WTC11 (cell line): ENCODE measurements at regions not wholly inside any gene's neighbourhood (a gene's known extent, or its start where the extent isn't known, plus 50 kb on each side); places are given as distances from the start of the nearest gene placed in this dataset.

Experiments
- ATAC-seq: fragments of 200-7000 bp; cut with Tn5 transposase; 2 replicates; pipeline ENCODE4 v1.10.0; 2021; ENCODE audit warnings: mild to moderate bottlenecking, moderate library complexity
- CTCF ChIA-PET: fragments of 300-600 bp; sonication (Branson Sonifier 250); formaldehyde crosslinking; loops from one replicate; lab custom pipeline; 2021; ENCODE audit warnings: antibody characterized with exemption; lab: Charles Lee
- POLR2A ChIA-PET: fragments of 350-600 bp; sonication (Branson Sonifier 250); formaldehyde crosslinking; loops from one replicate; lab custom pipeline; 2021; ENCODE audit warnings: antibody characterized with exemption; lab: Charles Lee
- DNase-seq: peaks from one replicate; pipeline ENCODE4 v3.0.0; 2021; ENCODE audit warnings: low spot score
- H3K27ac Mint-ChIP-seq: 2 replicates; pipeline ENCODE4 v1.8.0; 2021; ENCODE audit warnings: mixed read lengths
- H3K27me3 Mint-ChIP-seq: 2 replicates; pipeline ENCODE4 v1.8.0; 2021; ENCODE audit warnings: low read depth, mild to moderate bottlenecking, moderate library complexity, mixed read lengths
- H3K36me3 Mint-ChIP-seq: 2 replicates; pipeline ENCODE4 v1.8.0; 2021; ENCODE audit warnings: mixed read lengths
- H3K4me1 Mint-ChIP-seq: 2 replicates; pipeline ENCODE4 v1.8.0; 2022; ENCODE audit warnings: mixed read lengths
- H3K4me3 Mint-ChIP-seq: 2 replicates; pipeline ENCODE4 v1.8.0; 2021; ENCODE audit warnings: mild to moderate bottlenecking, moderate library complexity, mixed read lengths
- H3K9me3 Mint-ChIP-seq: 2 replicates; pipeline ENCODE4 v1.8.0; 2021; ENCODE audit warnings: mixed read lengths
- ATF2 ChIP-seq: sonication (generic); formaldehyde crosslinking; IDR thresholded peaks from 2 replicates; pipeline ENCODE4 v1.8.1; 2022; ENCODE audit warnings: low read depth, missing genetic modification reagents, borderline replicate concordance
- ATF3 ChIP-seq: sonication (generic); formaldehyde crosslinking; conservative IDR thresholded peaks from 2 replicates; pipeline ENCODE4 v1.8.1; 2022; ENCODE audit warnings: mild to moderate bottlenecking, missing genetic modification reagents
- FOXJ3 ChIP-seq: sonication (generic); formaldehyde crosslinking; IDR thresholded peaks from 2 replicates; pipeline ENCODE4 v1.9.0; 2021; ENCODE audit warnings: missing genetic modification reagents, mild to moderate bottlenecking, borderline replicate concordance
- FOXK1 ChIP-seq: sonication (generic); formaldehyde crosslinking; IDR thresholded peaks from 2 replicates; pipeline ENCODE4 v1.8.0; 2022; ENCODE audit warnings: mild to moderate bottlenecking, moderate library complexity, missing genetic modification reagents
- GABPB1 ChIP-seq: sonication (generic); formaldehyde crosslinking; IDR thresholded peaks from 2 replicates; pipeline ENCODE4 v1.8.1; 2023; ENCODE audit warnings: mild to moderate bottlenecking, missing genetic modification reagents
- HMGXB4 ChIP-seq: sonication (generic); formaldehyde crosslinking; IDR thresholded peaks from 2 replicates; pipeline ENCODE4 v1.8.1; 2023; ENCODE audit warnings: mild to moderate bottlenecking, moderate library complexity, missing genetic modification reagents
- KAT7 ChIP-seq: sonication (generic); formaldehyde crosslinking; IDR thresholded peaks from 2 replicates; pipeline ENCODE4 v1.8.1; 2023; ENCODE audit warnings: missing genetic modification reagents, mild to moderate bottlenecking, borderline replicate concordance
- NR3C1 ChIP-seq: sonication (generic); formaldehyde crosslinking; conservative IDR thresholded peaks from 2 replicates; pipeline ENCODE4 v1.8.1; 2023; ENCODE audit warnings: low read depth, mild to moderate bottlenecking, missing genetic modification reagents
- OVOL2 ChIP-seq: fragments of 250-450 bp; sonication (Bioruptor Pico); IDR thresholded peaks from 2 replicates; pipeline ENCODE4 v1.9.0; 2021; ENCODE audit warnings: mild to moderate bottlenecking, borderline replicate concordance
- PREB ChIP-seq: sonication (generic); formaldehyde crosslinking; IDR thresholded peaks from 2 replicates; pipeline ENCODE4 v1.8.1; 2022; ENCODE audit warnings: mild to moderate bottlenecking, missing genetic modification reagents, moderate library complexity, borderline replicate concordance
- SOX15 ChIP-seq: fragments of 250-450 bp; sonication (Bioruptor Pico); IDR thresholded peaks from 2 replicates; pipeline ENCODE4 v1.9.0; 2021; ENCODE audit warnings: mild to moderate bottlenecking
- TP53 ChIP-seq: sonication (generic); formaldehyde crosslinking; IDR thresholded peaks from 2 replicates; pipeline ENCODE4 v1.8.1; 2023; ENCODE audit warnings: mild to moderate bottlenecking, missing genetic modification reagents
- USF1 ChIP-seq: sonication (generic); formaldehyde crosslinking; IDR thresholded peaks from 2 replicates; pipeline ENCODE4 v1.8.0; 2022; ENCODE audit warnings: mild to moderate bottlenecking, missing genetic modification reagents
- ZBTB21 ChIP-seq: sonication (generic); formaldehyde crosslinking; IDR thresholded peaks from 2 replicates; pipeline ENCODE4 v1.8.1; 2023; ENCODE audit warnings: mild to moderate bottlenecking, missing genetic modification reagents, borderline replicate concordance
- ZMAT4 ChIP-seq: fragments of 250-450 bp; sonication (Bioruptor Pico); IDR thresholded peaks from 2 replicates; pipeline ENCODE4 v1.9.0; 2021; ENCODE audit warnings: mild to moderate bottlenecking
- ZNF121 ChIP-seq: sonication (generic); formaldehyde crosslinking; IDR thresholded peaks from 2 replicates; pipeline ENCODE4 v1.8.0; 2023; ENCODE audit warnings: missing genetic modification reagents
- ZNF416 ChIP-seq: fragments of 250-450 bp; sonication (Bioruptor Pico); IDR thresholded peaks from 2 replicates; pipeline ENCODE4 v1.9.0; 2021; ENCODE audit warnings: mild to moderate bottlenecking, inconsistent platforms
- ZNF512 ChIP-seq: sonication (generic); formaldehyde crosslinking; IDR thresholded peaks from 2 replicates; pipeline ENCODE4 v1.8.1; 2022; ENCODE audit warnings: missing genetic modification reagents, borderline replicate concordance

GRCh38 chr17:55632236-55632635, 90.4 kb downstream of the TMEM100 start:
- ChIA-PET CTCF (interaction anchor here (0.9 kb wide), 1 partner anchor 26 kb away, joined by 3 read pairs; no protein-coding TSS in a partner anchor), POLR2A (no interaction called here)
- Mint-ChIP-seq H3K36me3 (no peaks in the 10 kb centered on the region), H3K27ac (no peak overlapping the region), H3K4me3 (no peak overlapping the region), H3K27me3 (no peaks in the 10 kb centered on the region; the same call in 1 of the 2 replicates), H3K4me1 (peaks cover 19% of the 10 kb centered on the region), H3K9me3 (peaks cover 11% of the 10 kb centered on the region)
- TF ChIP-seq ZBTB21 (CRISPR knock-in tag) (no peak), USF1 (CRISPR knock-in tag) (no peak)
- ATAC-seq, result no peak
- DNase-seq, result no peak

- Mint-ChIP-seq H3K27me3 (no peaks in the 10 kb centered on the region; the same call in none of the 2 replicates), H3K4me3 (no peak overlapping the region), H3K36me3 (no peaks in the 10 kb centered on the region), H3K9me3 (peaks cover 16% of the 10 kb centered on the region), H3K27ac (no peak overlapping the region), H3K4me1 (peaks cover 7% of the 10 kb centered on the region)
- ATAC-seq, result no peak
- ChIA-PET POLR2A (no interaction called here), CTCF (interaction anchor here (0.6 to 1.8 kb wide), 2 partner anchors 12 to 28 kb away, joined by 3 to 5 read pairs; no protein-coding TSS in a partner anchor)
- DNase-seq, result no peak
- TF ChIP-seq FOXK1 (CRISPR knock-in tag), result no peak
- TF ChIP-seq ZNF512 (CRISPR knock-in tag), result no peak
- TF ChIP-seq PREB (CRISPR knock-in tag), result no peak
- TF ChIP-seq ZMAT4, result no peak
These were observed 92.7 kb downstream of the TMEM100 start for GRCh38 chr17:55629995-55630394.

GRCh38 chr17:55625521-55625920, 97.1 kb downstream of the TMEM100 start:
- Mint-ChIP-seq H3K27me3 (no peaks in the 10 kb centered on the region; the same call in none of the 2 replicates), H3K9me3 (peaks cover 16% of the 10 kb centered on the region), H3K36me3 (no peaks in the 10 kb centered on the region), H3K4me3 (no peak overlapping the region), H3K27ac (no peak overlapping the region)
- DNase-seq (no peak), ATAC-seq (no peak)
- POLR2A ChIA-PET, result no interaction called here
- CTCF ChIA-PET, result no interaction called here
- TF ChIP-seq SOX15 (CRISPR knock-in tag), result no peak
- TF ChIP-seq OVOL2, result no peak
- no peak for TF ChIP-seq ATF2
- no peak for TF ChIP-seq TP53 (CRISPR knock-in tag)
- TF ChIP-seq ATF3, result no peak
- no peak for TF ChIP-seq USF1 (CRISPR knock-in tag)
- no peak for TF ChIP-seq FOXJ3 (CRISPR knock-in tag)
- TF ChIP-seq FOXK1 (CRISPR knock-in tag), result no peak
- no peak for TF ChIP-seq HMGXB4 (CRISPR knock-in tag)
- TF ChIP-seq ZMAT4, result no peak
- TF ChIP-seq GABPB1 (CRISPR knock-in tag), result no peak
- no peak for TF ChIP-seq NR3C1 (CRISPR knock-in tag)
- no peak for TF ChIP-seq ZNF121 (CRISPR knock-in tag)
- TF ChIP-seq KAT7 (CRISPR knock-in tag), result no peak
- no peak for TF ChIP-seq ZNF416 (CRISPR knock-in tag)
- TF ChIP-seq, all 79 proteins: peak for 0
- H3K4me1 Mint-ChIP-seq, result peaks cover 5% of the 10 kb centered on the region
